PC-9 (cell line): ENCODE measurements at regions not wholly inside any gene's neighbourhood (a gene's known extent, or its start where the extent isn't known, plus 50 kb on each side); places are given as distances from the start of the nearest gene placed in this dataset.

Source experiments
- BruUV-seq: library from RNA; stranded (reverse); fragments of 400-500 nt; replicated peaks from 2 replicates; lab custom pipeline; 2021; lab: Mats Ljungman, UMichigan
- CTCF ChIA-PET: fragments of 300-600 bp; sonication (Branson Sonifier 250); formaldehyde crosslinking; loops from one replicate; lab custom pipeline; 2022; ENCODE audit warnings: antibody characterized with exemption; lab: Charles Lee
- POLR2A ChIA-PET: fragments of 300-600 bp; sonication (Branson Sonifier 250); formaldehyde crosslinking; loops from one replicate; lab custom pipeline; 2022; ENCODE audit warnings: antibody characterized with exemption; ENCODE audit not compliant: unreplicated experiment; lab: Charles Lee
- DNase-seq, 2 experiments: peaks; one replicate each; pipeline versions ENCODE4 v3.0.0 to v3.0.0-alpha.2; 2015 to 2022; ENCODE audit warnings: mixed read lengths in 1 of 2
- H2AFZ ChIP-seq: fragments of 200-600 bp; sonication (generic); 2 replicates; pipeline ENCODE4 v1.8.1; 2017; ENCODE audit warnings: antibody characterized with exemption
- H3F3A ChIP-seq: fragments of 200-600 bp; sonication (generic); 2 replicates; pipeline ENCODE4 v1.8.1; 2017; ENCODE audit warnings: antibody characterized with exemption, mild to moderate bottlenecking, low read depth; ENCODE audit not compliant: insufficient read depth
- H3K27ac ChIP-seq: fragments of 200-600 bp; sonication (generic); 2 replicates; pipeline ENCODE4 v1.6.1; 2016; ENCODE audit warnings: mixed run types
- H3K27me3 ChIP-seq: fragments of 200-600 bp; sonication (generic); 2 replicates; pipeline ENCODE4 v1.6.1; 2016; ENCODE audit warnings: low read depth, mixed run types; ENCODE audit not compliant: insufficient read depth
- H3K36me3 ChIP-seq: fragments of 200-600 bp; sonication (generic); 2 replicates; pipeline ENCODE4 v1.6.1; 2016; ENCODE audit warnings: low read depth, mixed run types
- H3K4me1 ChIP-seq: fragments of 200-600 bp; sonication (generic); replicated peaks from 2 replicates; pipeline ENCODE4 v1.6.1; 2016; ENCODE audit warnings: mixed run types; ENCODE audit not compliant: insufficient read depth
- H3K4me2 ChIP-seq: fragments of 200-600 bp; sonication (generic); 2 replicates; pipeline ENCODE4 v1.6.1; 2017; ENCODE audit warnings: mixed run types
- H3K4me3 ChIP-seq: fragments of 200-600 bp; sonication (generic); 2 replicates; pipeline ENCODE4 v1.6.1; 2016; ENCODE audit warnings: mixed run types
- H3K79me2 ChIP-seq: fragments of 200-600 bp; sonication (generic); 2 replicates; pipeline ENCODE4 v1.6.1; 2017; ENCODE audit warnings: low read depth, mixed run types
- H3K9me2 ChIP-seq: fragments of 200-600 bp; sonication (generic); 2 replicates; pipeline ENCODE4 v1.8.1; 2017; ENCODE audit warnings: mild to moderate bottlenecking; ENCODE audit not compliant: insufficient read depth
- H3K9me3 ChIP-seq: fragments of 200-600 bp; sonication (generic); 2 replicates; pipeline ENCODE4 v1.8.1; 2016; ENCODE audit warnings: low read depth; ENCODE audit not compliant: insufficient read depth
- H4K20me1 ChIP-seq: fragments of 200-600 bp; sonication (generic); 2 replicates; pipeline ENCODE4 v1.8.1; 2017; ENCODE audit not compliant: insufficient read depth
- CTCF ChIP-seq: fragments of 200-600 bp; sonication (generic); conservative IDR thresholded peaks from 2 replicates; pipeline ENCODE4 v1.6.1; 2017; ENCODE audit warnings: mixed run types, antibody characterized with exemption, mild to moderate bottlenecking, moderate library complexity
- EZH2 ChIP-seq: fragments of 200-600 bp; sonication (generic); IDR thresholded peaks from 2 replicates; pipeline ENCODE4 v1.8.0; 2017; ENCODE audit warnings: antibody characterized with exemption, low read depth
- intact Hi-C: fragments of 100-400 bp; cut with micrococcal nuclease; formaldehyde crosslinking; loops from one replicate; pipeline ENCODE4 v1.10.0; 2022; ENCODE audit not compliant: unreplicated experiment

DNA sequence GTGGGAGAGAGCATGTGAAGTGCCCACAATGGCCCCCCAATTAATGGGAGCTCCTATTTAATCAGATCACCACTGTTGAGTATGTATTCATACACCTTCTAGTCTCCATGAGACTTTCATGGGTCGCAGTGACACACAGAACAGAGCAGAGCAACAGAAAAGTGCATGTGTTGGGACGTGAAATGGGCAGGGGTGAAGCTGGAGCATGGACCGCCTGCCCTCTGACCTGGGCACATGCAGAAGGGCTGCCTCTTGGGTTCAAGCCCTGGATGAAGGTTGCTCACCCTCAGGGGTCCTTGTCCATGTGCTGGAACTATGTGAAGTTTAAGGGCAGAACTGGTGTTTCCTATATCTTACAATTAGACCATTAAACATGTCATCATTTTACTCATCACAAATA, 106.0 kb upstream of the PHACTR3 start:
- Histone ChIP-seq H3K4me2 (no peak overlapping the region), H3F3A (no peaks in the 10 kb centered on the region), H3K79me2 (no peaks in the 10 kb centered on the region), H3K9me2 (no peaks in the 10 kb centered on the region), H3K9me3 (no peaks in the 10 kb centered on the region), H3K4me1 (no peaks in the 10 kb centered on the region), H3K36me3 (no peaks in the 10 kb centered on the region), H3K4me3 (no peak overlapping the region), H3K27ac (no peak overlapping the region), H2AFZ (no peak overlapping the region), H3K27me3 (peaks cover 85% of the 10 kb centered on the region), H4K20me1 (no peaks in the 10 kb centered on the region)
- TF ChIP-seq CTCF (no peak), EZH2 (no peak)
- intact Hi-C loops: no loop called here
- CTCF ChIA-PET: interaction anchor here (0.6 kb wide), 1 partner anchor 566 kb away, joined by 5 read pairs; no protein-coding TSS in a partner anchor
- DNase-seq: peak in 1 of 2 experiments; percentile 21
- POLR2A ChIA-PET: no interaction called here
- no TSS peak for BruUV-seq

DNA sequence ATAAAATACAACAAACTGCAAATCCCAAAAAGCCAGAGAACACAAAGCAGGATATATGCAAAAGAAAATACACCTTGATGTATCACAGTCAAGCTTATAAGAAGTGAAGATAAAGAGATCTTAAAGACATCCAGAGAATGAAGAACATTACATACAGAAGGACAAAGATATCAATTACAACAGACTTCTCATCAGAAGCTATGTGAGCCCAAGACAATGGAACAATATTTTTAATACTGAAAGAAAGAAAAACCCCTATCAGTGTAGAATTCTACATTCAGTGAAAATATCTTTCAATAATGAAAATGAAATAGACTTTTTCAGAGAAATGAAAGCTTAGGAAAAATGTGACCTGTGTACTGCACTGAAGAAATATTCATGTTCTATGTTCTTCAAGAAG, 104.5 kb upstream of the PHACTR3 start:
- H3K27ac ChIP-seq: no peak overlapping the region
- H3K36me3 ChIP-seq: no peaks in the 10 kb centered on the region
- H3K4me3 ChIP-seq: no peak overlapping the region
- no TSS peak for BruUV-seq
- no peaks in the 10 kb centered on the region for H3K4me1 ChIP-seq
- TF ChIP-seq EZH2 (no peak), CTCF (no peak)
- H3F3A ChIP-seq: no peaks in the 10 kb centered on the region
- H3K27me3 ChIP-seq: peaks cover 83% of the 10 kb centered on the region
- intact Hi-C loops: no loop called here
- H2AFZ ChIP-seq: no peak overlapping the region
- H3K79me2 ChIP-seq: no peaks in the 10 kb centered on the region
- CTCF ChIA-PET: no interaction called here
- H4K20me1 ChIP-seq: no peaks in the 10 kb centered on the region
- H3K9me2 ChIP-seq: no peaks in the 10 kb centered on the region
- POLR2A ChIA-PET: no interaction called here
- DNase-seq: no peak
- no peaks in the 10 kb centered on the region for H3K9me3 ChIP-seq
- no peak overlapping the region for H3K4me2 ChIP-seq

- Histone ChIP-seq H3K4me2 (no peak overlapping the region), H4K20me1 (no peaks in the 10 kb centered on the region), H3K4me1 (no peaks in the 10 kb centered on the region), H3K9me2 (peaks cover 4% of the 10 kb centered on the region; the same call in 1 of the 2 replicates), H3K9me3 (no peaks in the 10 kb centered on the region), H3K27ac (no peak overlapping the region), H3F3A (no peaks in the 10 kb centered on the region), H3K27me3 (peaks cover 44% of the 10 kb centered on the region), H3K4me3 (no peak overlapping the region), H3K36me3 (no peaks in the 10 kb centered on the region), H3K79me2 (no peaks in the 10 kb centered on the region), H2AFZ (no peak overlapping the region)
- intact Hi-C loops: no loop called here
- ChIA-PET CTCF (no interaction called here), POLR2A (interaction anchor here (0.6 kb wide), 1 partner anchor 189 kb away, joined by 3 read pairs; no protein-coding TSS in a partner anchor)
- no peak for TF ChIP-seq CTCF
- TF ChIP-seq EZH2: no peak
- BruUV-seq: no TSS peak
- DNase-seq: no peak
These were observed 95.6 kb upstream of the PHACTR3 start for GRCh38 chr20:59508729-59509128.
